ENCODE measurements at regions not wholly inside any gene's neighbourhood (a gene's known extent, or its start where the extent isn't known, plus 50 kb on each side); places are given as distances from the start of the nearest gene placed in this dataset.

- Histone ChIP-seq H3K4me3 (ENCODE audit: low read length) (no peak overlapping the region), H3K36me3 (ENCODE audit: control insufficient read depth, insufficient read depth, low read length) (no peaks in the 10 kb centered on the region), H3K4me1 (ENCODE audit: control insufficient read depth, insufficient read depth, low read length) (no peaks in the 10 kb centered on the region), H3K27ac (ENCODE audit: low read length) (no peak overlapping the region), H3K27me3 (ENCODE audit: control insufficient read depth, insufficient read depth, low read length) (no peaks in the 10 kb centered on the region), H3K9me3 (ENCODE audit: control insufficient read depth, low read depth, low read length) (no peaks in the 10 kb centered on the region)
- 57% methylated on average over 1 of the region's 4 CpGs for WGBS (ENCODE audit: insufficient coverage, low lambda C conversion rate)
- DNase-seq: no peak
Measured at GRCh38 chr3:146747928-146748327, 142.8 kb upstream of the PLSCR5 start.

GRCh38 chr3:146747051-146747450 is 141.9 kb upstream of the PLSCR5 start:
- no peaks in the 10 kb centered on the region for H3K9me3 ChIP-seq (ENCODE audit: control insufficient read depth, low read depth, low read length)
- no peaks in the 10 kb centered on the region for H3K27me3 ChIP-seq (ENCODE audit: control insufficient read depth, insufficient read depth, low read length)
- H3K27ac ChIP-seq (ENCODE audit: low read length): no peak overlapping the region
- no peak for DNase-seq
- no peaks in the 10 kb centered on the region for H3K4me1 ChIP-seq (ENCODE audit: control insufficient read depth, insufficient read depth, low read length)
- no peaks in the 10 kb centered on the region for H3K36me3 ChIP-seq (ENCODE audit: control insufficient read depth, insufficient read depth, low read length)
- no peak overlapping the region for H3K4me3 ChIP-seq (ENCODE audit: low read length)

GRCh38 chr3:146746190-146746589 is 141.0 kb upstream of the PLSCR5 start:
- no peak overlapping the region for H3K27ac ChIP-seq (ENCODE audit: low read length)
- H3K4me3 ChIP-seq (ENCODE audit: low read length): no peak overlapping the region
- H3K4me1 ChIP-seq (ENCODE audit: control insufficient read depth, insufficient read depth, low read length): no peaks in the 10 kb centered on the region
- no peaks in the 10 kb centered on the region for H3K9me3 ChIP-seq (ENCODE audit: control insufficient read depth, low read depth, low read length)
- H3K27me3 ChIP-seq (ENCODE audit: control insufficient read depth, insufficient read depth, low read length): no peaks in the 10 kb centered on the region
- no peak for DNase-seq
- no peaks in the 10 kb centered on the region for H3K36me3 ChIP-seq (ENCODE audit: control insufficient read depth, insufficient read depth, low read length)

GRCh38 chr3:146739203-146739671 is 134.1 kb upstream of the PLSCR5 start:
- H3K4me3 ChIP-seq (ENCODE audit: low read length): no peak overlapping the region
- 60% methylated on average over 2 of the region's 6 CpGs for WGBS (ENCODE audit: insufficient coverage, low lambda C conversion rate)
- H3K9me3 ChIP-seq (ENCODE audit: control insufficient read depth, low read depth, low read length): no peaks in the 10 kb centered on the region
- H3K27me3 ChIP-seq (ENCODE audit: control insufficient read depth, insufficient read depth, low read length): no peaks in the 10 kb centered on the region
- H3K27ac ChIP-seq (ENCODE audit: low read length): no peak overlapping the region
- H3K4me1 ChIP-seq (ENCODE audit: control insufficient read depth, insufficient read depth, low read length): no peaks in the 10 kb centered on the region
- no peak for DNase-seq
- no peaks in the 10 kb centered on the region for H3K36me3 ChIP-seq (ENCODE audit: control insufficient read depth, insufficient read depth, low read length)

GRCh38 chr3:146732325-146732724 is 127.2 kb upstream of the PLSCR5 start:
- no peaks in the 10 kb centered on the region for H3K4me1 ChIP-seq (ENCODE audit: control insufficient read depth, insufficient read depth, low read length)
- H3K4me3 ChIP-seq (ENCODE audit: low read length): no peak overlapping the region
- no peaks in the 10 kb centered on the region for H3K9me3 ChIP-seq (ENCODE audit: control insufficient read depth, low read depth, low read length)
- no CpG with 5 or more reads among the region's 6 CpGs for WGBS (ENCODE audit: insufficient coverage, low lambda C conversion rate)
- H3K36me3 ChIP-seq (ENCODE audit: control insufficient read depth, insufficient read depth, low read length): no peaks in the 10 kb centered on the region
- H3K27ac ChIP-seq (ENCODE audit: low read length): no peak overlapping the region
- no peaks in the 10 kb centered on the region for H3K27me3 ChIP-seq (ENCODE audit: control insufficient read depth, insufficient read depth, low read length)
- no peak for DNase-seq

GRCh38 chr3:146715170-146715569 is 110.0 kb upstream of the PLSCR5 start:
- Histone ChIP-seq H3K4me1 (ENCODE audit: control insufficient read depth, insufficient read depth, low read length) (no peaks in the 10 kb centered on the region), H3K36me3 (ENCODE audit: control insufficient read depth, insufficient read depth, low read length) (no peaks in the 10 kb centered on the region), H3K9me3 (ENCODE audit: control insufficient read depth, low read depth, low read length) (no peaks in the 10 kb centered on the region), H3K4me3 (ENCODE audit: low read length) (no peak overlapping the region), H3K27me3 (ENCODE audit: control insufficient read depth, insufficient read depth, low read length) (no peaks in the 10 kb centered on the region), H3K27ac (ENCODE audit: low read length) (no peak overlapping the region)
- DNase-seq: no peak

GRCh38 chr3:146712806-146713205 is 107.7 kb upstream of the PLSCR5 start:
- WGBS (ENCODE audit: insufficient coverage, low lambda C conversion rate): 83% methylated on average over 1 of the region's 3 CpGs

GRCh38 chr3:146709969-146710368 is 104.8 kb upstream of the PLSCR5 start:
- H3K4me1 ChIP-seq (ENCODE audit: control insufficient read depth, insufficient read depth, low read length): no peaks in the 10 kb centered on the region
- WGBS (ENCODE audit: insufficient coverage, low lambda C conversion rate): 90% methylated on average over 2 of the region's 3 CpGs
- H3K27ac ChIP-seq (ENCODE audit: low read length): no peak overlapping the region
- H3K36me3 ChIP-seq (ENCODE audit: control insufficient read depth, insufficient read depth, low read length): no peaks in the 10 kb centered on the region
- no peak for DNase-seq
- no peak overlapping the region for H3K4me3 ChIP-seq (ENCODE audit: low read length)
- H3K27me3 ChIP-seq (ENCODE audit: control insufficient read depth, insufficient read depth, low read length): no peaks in the 10 kb centered on the region
- H3K9me3 ChIP-seq (ENCODE audit: control insufficient read depth, low read depth, low read length): no peaks in the 10 kb centered on the region

More at GRCh38 chr3:146712806-146713205, 107.7 kb upstream of the PLSCR5 start:
- no peaks in the 10 kb centered on the region for H3K9me3 ChIP-seq (ENCODE audit: control insufficient read depth, low read depth, low read length)
- no peak overlapping the region for H3K4me3 ChIP-seq (ENCODE audit: low read length)
- no peaks in the 10 kb centered on the region for H3K36me3 ChIP-seq (ENCODE audit: control insufficient read depth, insufficient read depth, low read length)
- no peak overlapping the region for H3K27ac ChIP-seq (ENCODE audit: low read length)
- DNase-seq: no peak
- H3K4me1 ChIP-seq (ENCODE audit: control insufficient read depth, insufficient read depth, low read length): no peaks in the 10 kb centered on the region
- no peaks in the 10 kb centered on the region for H3K27me3 ChIP-seq (ENCODE audit: control insufficient read depth, insufficient read depth, low read length)

- H3K4me1 ChIP-seq (ENCODE audit: control insufficient read depth, insufficient read depth, low read length): no peaks in the 10 kb centered on the region
- DNase-seq: no peak
- 60% methylated on average over 1 of the region's 2 CpGs for WGBS (ENCODE audit: insufficient coverage, low lambda C conversion rate)
- H3K27me3 ChIP-seq (ENCODE audit: control insufficient read depth, insufficient read depth, low read length): no peaks in the 10 kb centered on the region
- H3K36me3 ChIP-seq (ENCODE audit: control insufficient read depth, insufficient read depth, low read length): no peaks in the 10 kb centered on the region
- H3K27ac ChIP-seq (ENCODE audit: low read length): no peak overlapping the region
- no peaks in the 10 kb centered on the region for H3K9me3 ChIP-seq (ENCODE audit: control insufficient read depth, low read depth, low read length)
- no peak overlapping the region for H3K4me3 ChIP-seq (ENCODE audit: low read length)
Measured at GRCh38 chr3:146705225-146705624, 100.1 kb upstream of the PLSCR5 start.

GRCh38 chr3:146702237-146702636 is 97.1 kb upstream of the PLSCR5 start:
- no peaks in the 10 kb centered on the region for H3K9me3 ChIP-seq (ENCODE audit: control insufficient read depth, low read depth, low read length)
- no peak overlapping the region for H3K27ac ChIP-seq (ENCODE audit: low read length)
- WGBS (ENCODE audit: insufficient coverage, low lambda C conversion rate): no CpG with 5 or more reads among the region's 5 CpGs
- H3K27me3 ChIP-seq (ENCODE audit: control insufficient read depth, insufficient read depth, low read length): no peaks in the 10 kb centered on the region
- no peaks in the 10 kb centered on the region for H3K36me3 ChIP-seq (ENCODE audit: control insufficient read depth, insufficient read depth, low read length)
- no peak overlapping the region for H3K4me3 ChIP-seq (ENCODE audit: low read length)
- no peak for DNase-seq
- H3K4me1 ChIP-seq (ENCODE audit: control insufficient read depth, insufficient read depth, low read length): no peaks in the 10 kb centered on the region

- Histone ChIP-seq H3K9me3 (ENCODE audit: control insufficient read depth, low read depth, low read length) (no peaks in the 10 kb centered on the region), H3K27ac (ENCODE audit: low read length) (no peak overlapping the region), H3K27me3 (ENCODE audit: control insufficient read depth, insufficient read depth, low read length) (no peaks in the 10 kb centered on the region), H3K36me3 (ENCODE audit: control insufficient read depth, insufficient read depth, low read length) (no peaks in the 10 kb centered on the region), H3K4me3 (ENCODE audit: low read length) (no peak overlapping the region), H3K4me1 (ENCODE audit: control insufficient read depth, insufficient read depth, low read length) (no peaks in the 10 kb centered on the region)
- 100% methylated on average over 1 of the region's 3 CpGs for WGBS (ENCODE audit: insufficient coverage, low lambda C conversion rate)
- DNase-seq: no peak
Measured at GRCh38 chr3:146701246-146701645, 96.1 kb upstream of the PLSCR5 start.
